Vagina (tissue), 2 donors: ENCODE measurements at regions not wholly inside any gene's neighbourhood (a gene's known extent, or its start where the extent isn't known, plus 50 kb on each side); places are given as distances from the start of the nearest gene placed in this dataset.

Experiments used
- POLR2A ChIP-seq, 2 donors: fragments of 450-650 bp; IDR thresholded peaks; one replicate each; pipeline ENCODE4 v1.6.1; 2017; ENCODE audit warnings: antibody characterized with exemption in 2 of 2, mild to moderate bottlenecking in 2 of 2, moderate library complexity in 2 of 2
- POLR2AphosphoS5 ChIP-seq, 2 donors: sonication (generic); formaldehyde crosslinking; IDR thresholded peaks; one replicate each; pipeline ENCODE4 v1.9.0; 2017; ENCODE audit warnings: antibody characterized with exemption in 2 of 2, mild to moderate bottlenecking in 2 of 2, low read depth in 1 of 2; ENCODE audit not compliant: insufficient read depth in 1 of 2
- TF ChIP-seq, protein P1 (sequence below), 3 experiments: fragments of 450-650 bp in 2 of 3; fragments of 200-600 bp in 1 of 3; sonication (generic) in 1 of 3; IDR thresholded peaks; one replicate each; pipeline ENCODE4 v1.5.1; 2017 to 2019; ENCODE audit warnings: antibody characterized with exemption in 3 of 3, mild to moderate bottlenecking in 2 of 3, moderate library complexity in 2 of 3

GRCh38 chr7:153443032-153443701 lies 609.0 kb upstream of the DPP6 start:
- TF ChIP-seq, protein P1, sequence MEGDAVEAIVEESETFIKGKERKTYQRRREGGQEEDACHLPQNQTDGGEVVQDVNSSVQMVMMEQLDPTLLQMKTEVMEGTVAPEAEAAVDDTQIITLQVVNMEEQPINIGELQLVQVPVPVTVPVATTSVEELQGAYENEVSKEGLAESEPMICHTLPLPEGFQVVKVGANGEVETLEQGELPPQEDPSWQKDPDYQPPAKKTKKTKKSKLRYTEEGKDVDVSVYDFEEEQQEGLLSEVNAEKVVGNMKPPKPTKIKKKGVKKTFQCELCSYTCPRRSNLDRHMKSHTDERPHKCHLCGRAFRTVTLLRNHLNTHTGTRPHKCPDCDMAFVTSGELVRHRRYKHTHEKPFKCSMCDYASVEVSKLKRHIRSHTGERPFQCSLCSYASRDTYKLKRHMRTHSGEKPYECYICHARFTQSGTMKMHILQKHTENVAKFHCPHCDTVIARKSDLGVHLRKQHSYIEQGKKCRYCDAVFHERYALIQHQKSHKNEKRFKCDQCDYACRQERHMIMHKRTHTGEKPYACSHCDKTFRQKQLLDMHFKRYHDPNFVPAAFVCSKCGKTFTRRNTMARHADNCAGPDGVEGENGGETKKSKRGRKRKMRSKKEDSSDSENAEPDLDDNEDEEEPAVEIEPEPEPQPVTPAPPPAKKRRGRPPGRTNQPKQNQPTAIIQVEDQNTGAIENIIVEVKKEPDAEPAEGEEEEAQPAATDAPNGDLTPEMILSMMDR (IDR thresholded peaks at IDR 0.05) = no peak
- TF ChIP-seq POLR2A (IDR thresholded peaks at IDR 0.05) (no peak), POLR2AphosphoS5 (IDR thresholded peaks at IDR 0.05; ENCODE audit: insufficient read depth in 1 of 2, low read depth in 1 of 2) (no peak)
